ENCODE measurements at regions not wholly inside any gene's neighbourhood (a gene's known extent, or its start where the extent isn't known, plus 50 kb on each side); places are given as distances from the start of the nearest gene placed in this dataset.

GRCh38 chr1:38134294-38134755 is 87.7 kb upstream of the POU3F1 start:
- Histone ChIP-seq H3K79me2 (ENCODE audit: insufficient read depth, low read length) (no peaks in the 10 kb centered on the region), H3K9ac (ENCODE audit: low read length) (no peak overlapping the region), H4K20me1 (ENCODE audit: insufficient read depth) (no peaks in the 10 kb centered on the region), H3K9me3 (ENCODE audit: control insufficient read depth in 1 of 2, insufficient read depth in 1 of 2, low read depth in 1 of 2, low read length in 2 of 2) (no peaks in the 10 kb centered on the region), H3K27ac (ENCODE audit: low read depth, low read length) (no peak overlapping the region), H3K36me3 (ENCODE audit: control insufficient read depth in 1 of 2, insufficient read depth in 2 of 2, low read length in 2 of 2) (no peaks in the 10 kb centered on the region), H3K4me1 (ENCODE audit: control insufficient read depth in 1 of 2, insufficient read depth in 2 of 2, low read length in 2 of 2) (peaks cover 7 to 12% of the 10 kb centered on the region in 2 experiments), H2AFZ (ENCODE audit: low read depth, low read length, poor library complexity, severe bottlenecking) (no peak overlapping the region), H3K4me2 (ENCODE audit: low read length) (no peak overlapping the region), H3K27me3 (ENCODE audit: insufficient read depth, low read length) (0 out of 2 replicates have a peak, but pooled peaks cover 7% of the 10 kb centered on the region), H3K4me3 (replicated peaks in 1 of 2; ENCODE audit: low read depth in 1 of 2, low read length in 2 of 2) (no peak overlapping the region), H3K9me2 (ENCODE audit: insufficient read depth) (no peaks in the 10 kb centered on the region)
- ChIA-PET POLR2A (no interaction called here), CTCF (no interaction called here), RAD21 (ENCODE audit: low non-redundant PET in 1 of 2, low total read pairs in 2 of 2, uncharacterized antibody in 2 of 2, unreplicated experiment in 2 of 2) (no interaction called here)
- ATAC-seq (no peak), DNase-seq (ENCODE audit: low read depth, low spot score) (no peak)
- BruUV-seq (replicated peaks), result no TSS peak
- TF ChIP-seq EZH2phosphoT487 (IDR thresholded peaks at IDR 0.05; ENCODE audit: borderline replicate concordance) (no peak), JUND (IDR thresholded peaks at IDR 0.05) (no peak), EZH2 (IDR thresholded peaks at IDR 0.05) (no peak)
- intact Hi-C loops (cut with micrococcal nuclease), result no loop called here

- ChIA-PET CTCF (no interaction called here), POLR2A (no interaction called here), RAD21 (ENCODE audit: low non-redundant PET in 1 of 2, low total read pairs in 2 of 2, uncharacterized antibody in 2 of 2, unreplicated experiment in 2 of 2) (no interaction called here)
- intact Hi-C loops (cut with micrococcal nuclease), result no loop called here
- no peak for ATAC-seq
- no TSS peak for BruUV-seq (replicated peaks)
- H3K27ac ChIP-seq (ENCODE audit: low read depth, low read length), result no peak overlapping the region
- H3K79me2 ChIP-seq (ENCODE audit: insufficient read depth, low read length), result no peaks in the 10 kb centered on the region
- no peak overlapping the region for H2AFZ ChIP-seq (ENCODE audit: low read depth, low read length, poor library complexity, severe bottlenecking)
- no peak for TF ChIP-seq TCF7L2 (IDR thresholded peaks at IDR 0.05; ENCODE audit: borderline replicate concordance, extremely low read depth, insufficient read depth, insufficient read length)
- TF ChIP-seq CBX3 (IDR thresholded peaks at IDR 0.05; ENCODE audit: low read depth), result no peak
- TF ChIP-seq CTCF (IDR thresholded peaks at IDR 0.05 in 2 of 3, conservative IDR thresholded peaks at IDR 0.05 in 1 of 3; ENCODE audit: borderline replicate concordance in 1 of 3, insufficient read depth in 1 of 3, low read depth in 2 of 3, low read length in 2 of 3), result no peak
- no peak for TF ChIP-seq FOSL1 (IDR thresholded peaks at IDR 0.05; ENCODE audit: low read depth)
- no peak for TF ChIP-seq RAD21 (IDR thresholded peaks at IDR 0.05; ENCODE audit: low read depth)
- no peak for TF ChIP-seq EZH2 (IDR thresholded peaks at IDR 0.05)
- no peak for TF ChIP-seq POLR2A (IDR thresholded peaks at IDR 0.05; ENCODE audit: borderline replicate concordance, extremely low read depth, insufficient read depth, insufficient read length)
- H3K36me3 ChIP-seq (ENCODE audit: control insufficient read depth in 1 of 2, insufficient read depth in 2 of 2, low read length in 2 of 2), result no peaks in the 10 kb centered on the region
- H4K20me1 ChIP-seq (ENCODE audit: insufficient read depth), result no peaks in the 10 kb centered on the region
- no peak overlapping the region for H3K4me3 ChIP-seq (replicated peaks in 1 of 2; ENCODE audit: low read depth in 1 of 2, low read length in 2 of 2)
- H3K4me2 ChIP-seq (ENCODE audit: low read length), result no peak overlapping the region
- H3K9me2 ChIP-seq (ENCODE audit: insufficient read depth), result no peaks in the 10 kb centered on the region
- H3K9me3 ChIP-seq (ENCODE audit: control insufficient read depth in 1 of 2, insufficient read depth in 1 of 2, low read depth in 1 of 2, low read length in 2 of 2), result no peaks in the 10 kb centered on the region
- no peak overlapping the region for H3K9ac ChIP-seq (ENCODE audit: low read length)
- 0 out of 2 replicates have a peak, but pooled peaks cover 7% of the 10 kb centered on the region for H3K27me3 ChIP-seq (ENCODE audit: insufficient read depth, low read length)
- peaks cover 2 to 6% of the 10 kb centered on the region in 2 experiments; a peak in 2 of 4 replicates for H3K4me1 ChIP-seq (ENCODE audit: control insufficient read depth in 1 of 2, insufficient read depth in 2 of 2, low read length in 2 of 2)
- DNase-seq (ENCODE audit: low read depth, low spot score), result no peak
Observed at GRCh38 chr1:38133756-38134155, 87.2 kb upstream of the POU3F1 start.
